ENCODE measurements at regions not wholly inside any gene's neighbourhood (a gene's known extent, or its start where the extent isn't known, plus 50 kb on each side); places are given as distances from the start of the nearest gene placed in this dataset.

DNA sequence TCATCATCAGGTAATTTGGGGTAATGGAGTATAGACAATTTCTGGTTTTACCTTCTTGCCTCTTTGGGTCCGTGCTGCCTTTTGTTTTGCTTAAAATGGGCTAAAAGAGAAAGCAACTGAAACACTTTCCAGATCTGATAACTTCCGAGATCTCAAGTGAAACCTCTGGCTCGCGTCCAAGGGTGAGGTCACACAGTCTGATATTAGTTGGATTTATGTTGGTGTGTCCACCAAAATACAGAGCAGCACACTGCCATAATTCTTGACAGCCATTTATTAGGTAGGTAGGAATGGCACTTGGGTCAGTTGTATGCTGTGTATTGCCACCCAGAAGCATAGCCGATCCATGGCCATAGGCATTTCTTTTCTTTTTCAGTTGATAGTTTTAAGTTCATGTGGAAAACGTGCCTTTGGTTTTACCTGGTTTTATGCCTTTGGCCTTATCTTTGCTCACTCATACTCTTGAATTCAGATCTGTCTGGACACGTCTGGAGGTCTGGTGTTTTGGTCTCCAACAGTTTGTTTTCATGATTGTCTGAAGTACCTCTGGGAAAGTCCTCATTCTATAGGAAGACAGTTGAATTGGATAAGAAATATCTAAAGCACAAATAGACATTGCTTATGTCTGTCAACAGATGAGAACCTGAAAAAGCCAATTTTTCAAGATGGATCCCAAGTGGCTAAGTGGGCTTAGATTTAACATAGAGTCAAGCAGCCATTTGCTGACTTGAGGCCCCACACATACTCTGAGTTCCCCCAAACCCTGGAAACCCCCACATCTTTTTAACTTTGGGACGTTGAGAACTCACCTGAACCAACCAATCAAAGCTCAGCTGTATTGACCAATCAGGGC lies 320.8 kb downstream of the SOX4 start:
- TF ChIP-seq EZH2phosphoT487 (IDR thresholded peaks at IDR 0.05; ENCODE audit: low read length): no peak
- TF ChIP-seq, protein P1, sequence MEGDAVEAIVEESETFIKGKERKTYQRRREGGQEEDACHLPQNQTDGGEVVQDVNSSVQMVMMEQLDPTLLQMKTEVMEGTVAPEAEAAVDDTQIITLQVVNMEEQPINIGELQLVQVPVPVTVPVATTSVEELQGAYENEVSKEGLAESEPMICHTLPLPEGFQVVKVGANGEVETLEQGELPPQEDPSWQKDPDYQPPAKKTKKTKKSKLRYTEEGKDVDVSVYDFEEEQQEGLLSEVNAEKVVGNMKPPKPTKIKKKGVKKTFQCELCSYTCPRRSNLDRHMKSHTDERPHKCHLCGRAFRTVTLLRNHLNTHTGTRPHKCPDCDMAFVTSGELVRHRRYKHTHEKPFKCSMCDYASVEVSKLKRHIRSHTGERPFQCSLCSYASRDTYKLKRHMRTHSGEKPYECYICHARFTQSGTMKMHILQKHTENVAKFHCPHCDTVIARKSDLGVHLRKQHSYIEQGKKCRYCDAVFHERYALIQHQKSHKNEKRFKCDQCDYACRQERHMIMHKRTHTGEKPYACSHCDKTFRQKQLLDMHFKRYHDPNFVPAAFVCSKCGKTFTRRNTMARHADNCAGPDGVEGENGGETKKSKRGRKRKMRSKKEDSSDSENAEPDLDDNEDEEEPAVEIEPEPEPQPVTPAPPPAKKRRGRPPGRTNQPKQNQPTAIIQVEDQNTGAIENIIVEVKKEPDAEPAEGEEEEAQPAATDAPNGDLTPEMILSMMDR (IDR thresholded peaks at IDR 0.05; ENCODE audit: low read length): no peak
- no peak for TF ChIP-seq EZH2 (optimal IDR thresholded peaks at IDR 0.05; ENCODE audit: low read depth, low read length)
- no peak overlapping the region for H3K4me3 ChIP-seq (ENCODE audit: low read length)

DNA sequence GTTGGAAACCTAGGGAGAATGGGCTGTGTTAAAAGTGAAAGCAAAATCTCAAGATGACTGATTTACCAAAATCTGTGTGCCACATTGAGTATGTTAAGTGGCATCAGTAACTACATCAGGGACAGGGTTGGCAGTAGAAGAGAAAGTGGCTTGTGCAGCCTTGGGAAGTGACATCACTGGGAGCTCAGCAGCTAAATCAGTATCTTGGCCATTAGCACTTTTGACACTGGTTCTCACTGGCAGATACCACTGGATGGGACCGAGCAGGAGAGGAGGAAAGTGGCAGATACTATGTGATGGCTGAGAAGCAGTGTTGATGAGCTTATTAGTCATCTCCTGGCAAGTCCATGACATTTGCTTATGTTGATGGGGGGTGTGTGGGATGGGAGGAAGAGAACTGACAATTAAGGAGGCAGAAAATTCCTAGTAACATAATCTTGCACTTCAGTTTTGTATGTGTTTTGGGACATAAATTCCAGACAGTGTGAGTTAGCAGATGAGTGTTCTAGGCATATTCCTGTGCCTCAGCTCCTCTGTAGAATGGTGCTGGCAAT lies 322.2 kb downstream of the SOX4 start:
- TF ChIP-seq EZH2 (optimal IDR thresholded peaks at IDR 0.05; ENCODE audit: low read depth, low read length) (no peak), EZH2phosphoT487 (IDR thresholded peaks at IDR 0.05; ENCODE audit: low read length) (no peak)
- TF ChIP-seq, protein P1 (IDR thresholded peaks at IDR 0.05; ENCODE audit: low read length): no peak
- H2AFZ ChIP-seq (ENCODE audit: low read length): no peak overlapping the region
- no peaks in the 10 kb centered on the region for H3K27me3 ChIP-seq (replicated peaks; ENCODE audit: insufficient read depth, low read length)
- no peaks in the 10 kb centered on the region for H3F3A ChIP-seq (ENCODE audit: insufficient read depth, low read length)
- H4K20me1 ChIP-seq (ENCODE audit: insufficient read depth, low read length): no peaks in the 10 kb centered on the region
- H3K9me3 ChIP-seq (replicated peaks; ENCODE audit: insufficient read depth, low read length): no peaks in the 10 kb centered on the region
- no peak overlapping the region for H3K27ac ChIP-seq (ENCODE audit: low read length)
- no peaks in the 10 kb centered on the region for H3K36me3 ChIP-seq (replicated peaks; ENCODE audit: insufficient read depth, low read length)
- no peaks in the 10 kb centered on the region for H3K9me2 ChIP-seq (replicated peaks; ENCODE audit: insufficient read depth, low read length)
- H3K4me2 ChIP-seq (ENCODE audit: low read depth, low read length): no peak overlapping the region
- no peaks in the 10 kb centered on the region for H3K4me1 ChIP-seq (ENCODE audit: low read length)
- DNase-seq: no peak
- H3K9ac ChIP-seq (ENCODE audit: low read length): no peak overlapping the region
- no peaks in the 10 kb centered on the region for H3K79me2 ChIP-seq (ENCODE audit: low read length)
- H3K4me3 ChIP-seq (ENCODE audit: low read length): no peak overlapping the region

More for the DNA sequence above, 320.8 kb downstream of the SOX4 start:
- no peak overlapping the region for H3K9ac ChIP-seq (ENCODE audit: low read length)
- no peak overlapping the region for H3K4me2 ChIP-seq (ENCODE audit: low read depth, low read length)
- no peaks in the 10 kb centered on the region for H3K36me3 ChIP-seq (replicated peaks; ENCODE audit: insufficient read depth, low read length)
- no peaks in the 10 kb centered on the region for H3K9me3 ChIP-seq (replicated peaks; ENCODE audit: insufficient read depth, low read length)
- H4K20me1 ChIP-seq (ENCODE audit: insufficient read depth, low read length): no peaks in the 10 kb centered on the region
- H3K79me2 ChIP-seq (ENCODE audit: low read length): no peaks in the 10 kb centered on the region
- no peaks in the 10 kb centered on the region for H3K9me2 ChIP-seq (replicated peaks; ENCODE audit: insufficient read depth, low read length)
- no peak overlapping the region for H3K27ac ChIP-seq (ENCODE audit: low read length)
- H3K27me3 ChIP-seq (replicated peaks; ENCODE audit: insufficient read depth, low read length): no peaks in the 10 kb centered on the region
- no peak overlapping the region for H2AFZ ChIP-seq (ENCODE audit: low read length)
- no peaks in the 10 kb centered on the region for H3F3A ChIP-seq (ENCODE audit: insufficient read depth, low read length)
- no peak for DNase-seq
- H3K4me1 ChIP-seq (ENCODE audit: low read length): no peaks in the 10 kb centered on the region

DNA sequence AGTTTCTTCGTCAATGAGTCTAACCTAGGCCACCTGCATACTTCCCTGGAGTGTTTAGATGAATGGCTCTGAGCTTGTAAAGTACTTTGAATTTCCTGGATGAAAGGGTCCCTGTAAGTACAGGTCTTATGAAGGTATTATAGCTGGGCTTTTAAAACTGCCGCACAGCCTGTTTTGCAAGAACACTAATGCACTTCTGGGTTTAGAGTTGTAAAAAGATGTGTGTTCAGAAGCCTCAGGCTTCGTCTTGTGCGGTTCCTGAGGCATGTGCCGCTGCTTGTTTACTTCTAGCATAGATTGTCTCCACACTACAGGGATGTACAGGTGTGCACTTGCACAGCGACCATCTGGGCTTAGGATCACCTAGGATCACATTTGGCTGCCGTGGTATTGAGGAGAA lies 324.5 kb downstream of the SOX4 start:
- H3K4me3 ChIP-seq (ENCODE audit: low read length): no peak overlapping the region
- H4K20me1 ChIP-seq (ENCODE audit: insufficient read depth, low read length): no peaks in the 10 kb centered on the region
- H3K9me3 ChIP-seq (replicated peaks; ENCODE audit: insufficient read depth, low read length): no peaks in the 10 kb centered on the region
- no peak overlapping the region for H3K9ac ChIP-seq (ENCODE audit: low read length)
- H3K27me3 ChIP-seq (replicated peaks; ENCODE audit: insufficient read depth, low read length): no peaks in the 10 kb centered on the region
- TF ChIP-seq EZH2 (optimal IDR thresholded peaks at IDR 0.05; ENCODE audit: low read depth, low read length) (no peak), EZH2phosphoT487 (IDR thresholded peaks at IDR 0.05; ENCODE audit: low read length) (no peak)
- TF ChIP-seq, protein P1 (IDR thresholded peaks at IDR 0.05; ENCODE audit: low read length): no peak
- H3K27ac ChIP-seq (ENCODE audit: low read length): no peak overlapping the region
- no peaks in the 10 kb centered on the region for H3K79me2 ChIP-seq (ENCODE audit: low read length)
- DNase-seq: no peak
- H2AFZ ChIP-seq (ENCODE audit: low read length): no peak overlapping the region
- H3F3A ChIP-seq (ENCODE audit: insufficient read depth, low read length): no peaks in the 10 kb centered on the region
- H3K4me2 ChIP-seq (ENCODE audit: low read depth, low read length): no peak overlapping the region
- H3K9me2 ChIP-seq (replicated peaks; ENCODE audit: insufficient read depth, low read length): no peaks in the 10 kb centered on the region
- no peaks in the 10 kb centered on the region for H3K36me3 ChIP-seq (replicated peaks; ENCODE audit: insufficient read depth, low read length)
- H3K4me1 ChIP-seq (ENCODE audit: low read length): no peaks in the 10 kb centered on the region

Measured in MM.1S (cell line).